Suprapubic skin (tissue), 4 donors: ENCODE measurements at regions not wholly inside any gene's neighbourhood (a gene's known extent, or its start where the extent isn't known, plus 50 kb on each side); places are given as distances from the start of the nearest gene placed in this dataset.

Experiments
- EP300 ChIP-seq: sonication (generic); formaldehyde crosslinking; IDR thresholded peaks from one replicate; pipeline ENCODE4 v1.6.1; 2017; ENCODE audit warnings: antibody characterized with exemption
- POLR2AphosphoS5 ChIP-seq, 3 donors: sonication (generic); formaldehyde crosslinking; IDR thresholded peaks; one replicate each; pipeline ENCODE4 v1.6.1; 2017; ENCODE audit warnings: antibody characterized with exemption in 3 of 3
- TF ChIP-seq, protein P1 (sequence below), 2 donors: fragments of 200-600 bp in 1 of 2; fragments of 450-650 bp in 1 of 2; sonication (generic) in 1 of 2; IDR thresholded peaks; one replicate each; pipeline ENCODE4 v1.5.1; 2016 to 2019; ENCODE audit warnings: antibody characterized with exemption in 2 of 2, mild to moderate bottlenecking in 1 of 2, moderate library complexity in 1 of 2

DNA sequence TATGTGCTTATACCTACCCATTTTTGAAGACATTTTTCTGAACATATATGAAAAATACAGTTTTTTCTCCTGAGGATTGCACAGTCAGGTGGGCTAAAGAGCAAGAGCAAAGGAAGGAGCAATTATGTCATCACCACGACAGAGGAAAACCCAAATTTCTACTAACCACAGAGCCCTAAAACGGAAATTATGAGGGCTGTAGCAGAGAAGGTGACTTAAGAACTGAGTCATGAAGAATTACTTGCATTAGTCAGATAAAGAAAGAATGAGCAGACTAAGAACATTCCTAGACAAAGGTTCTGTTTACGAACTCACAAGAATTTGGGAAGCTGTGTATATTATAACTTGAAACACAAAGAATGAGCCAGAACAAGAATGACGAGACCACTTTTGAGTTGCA lies 974.4 kb downstream of the NXPH1 start:
- TF ChIP-seq, protein P1, sequence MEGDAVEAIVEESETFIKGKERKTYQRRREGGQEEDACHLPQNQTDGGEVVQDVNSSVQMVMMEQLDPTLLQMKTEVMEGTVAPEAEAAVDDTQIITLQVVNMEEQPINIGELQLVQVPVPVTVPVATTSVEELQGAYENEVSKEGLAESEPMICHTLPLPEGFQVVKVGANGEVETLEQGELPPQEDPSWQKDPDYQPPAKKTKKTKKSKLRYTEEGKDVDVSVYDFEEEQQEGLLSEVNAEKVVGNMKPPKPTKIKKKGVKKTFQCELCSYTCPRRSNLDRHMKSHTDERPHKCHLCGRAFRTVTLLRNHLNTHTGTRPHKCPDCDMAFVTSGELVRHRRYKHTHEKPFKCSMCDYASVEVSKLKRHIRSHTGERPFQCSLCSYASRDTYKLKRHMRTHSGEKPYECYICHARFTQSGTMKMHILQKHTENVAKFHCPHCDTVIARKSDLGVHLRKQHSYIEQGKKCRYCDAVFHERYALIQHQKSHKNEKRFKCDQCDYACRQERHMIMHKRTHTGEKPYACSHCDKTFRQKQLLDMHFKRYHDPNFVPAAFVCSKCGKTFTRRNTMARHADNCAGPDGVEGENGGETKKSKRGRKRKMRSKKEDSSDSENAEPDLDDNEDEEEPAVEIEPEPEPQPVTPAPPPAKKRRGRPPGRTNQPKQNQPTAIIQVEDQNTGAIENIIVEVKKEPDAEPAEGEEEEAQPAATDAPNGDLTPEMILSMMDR (IDR thresholded peaks at IDR 0.05), result no peak
- no peak for TF ChIP-seq POLR2AphosphoS5 (IDR thresholded peaks at IDR 0.05)
- no peak for TF ChIP-seq EP300
